Liver (tissue), 3 donors: ENCODE measurements at regions not wholly inside any gene's neighbourhood (a gene's known extent, or its start where the extent isn't known, plus 50 kb on each side); places are given as distances from the start of the nearest gene placed in this dataset.

ENCODE experiments used
- ATF3 ChIP-seq: IDR thresholded peaks from 2 replicates; pipeline ENCODE4 v1.6.1; 2016; ENCODE audit warnings: antibody characterized with exemption
- CTCF ChIP-seq: fragments of 150-350 bp; IDR thresholded peaks from 2 replicates; pipeline ENCODE4 v1.5.1; 2017; ENCODE audit warnings: improper control_type of control experiment, low read depth, low read length; ENCODE audit not compliant: missing input control
- EGR1 ChIP-seq, 2 donors: IDR thresholded peaks; 2 replicates each; pipeline ENCODE4 v1.6.1; 2016 to 2018; ENCODE audit warnings: antibody characterized with exemption in 2 of 2, low read depth in 2 of 2
- FOXA1 ChIP-seq: IDR thresholded peaks from 2 replicates; pipeline ENCODE4 v1.6.1; 2016; ENCODE audit warnings: antibody characterized with exemption
- GABPA ChIP-seq, 2 donors: IDR thresholded peaks in 1 of 2; conservative IDR thresholded peaks in 1 of 2; 2 replicates each; pipeline ENCODE4 v1.6.1; 2016; ENCODE audit warnings: antibody characterized with exemption in 2 of 2, mild to moderate bottlenecking in 1 of 2, moderate library complexity in 1 of 2
- JUND ChIP-seq, 2 donors: IDR thresholded peaks; 2 replicates each; pipeline ENCODE4 v1.6.1; 2016; ENCODE audit warnings: antibody characterized with exemption in 2 of 2
- MAX ChIP-seq: IDR thresholded peaks from 2 replicates; pipeline ENCODE4 v1.6.1; 2016; ENCODE audit warnings: antibody characterized with exemption
- NR2F2 ChIP-seq: IDR thresholded peaks from 2 replicates; pipeline ENCODE4 v1.6.1; 2016; ENCODE audit warnings: antibody characterized with exemption
- RAD21 ChIP-seq, 2 donors: IDR thresholded peaks; 2 replicates each; pipeline ENCODE4 v1.6.1; 2016; ENCODE audit warnings: antibody characterized with exemption in 2 of 2, mild to moderate bottlenecking in 2 of 2
- SP1 ChIP-seq: IDR thresholded peaks from 2 replicates; pipeline ENCODE4 v1.6.1; 2018; ENCODE audit warnings: antibody characterized with exemption, mild to moderate bottlenecking
- TAF1 ChIP-seq: conservative IDR thresholded peaks from 2 replicates; pipeline ENCODE4 v1.6.1; 2016; ENCODE audit warnings: antibody characterized with exemption, mild to moderate bottlenecking
- YY1 ChIP-seq: IDR thresholded peaks from 2 replicates; pipeline ENCODE4 v1.6.1; 2016; ENCODE audit warnings: antibody characterized with exemption, mild to moderate bottlenecking
- ZBTB33 ChIP-seq: IDR thresholded peaks from 2 replicates; pipeline ENCODE4 v1.6.1; 2016; ENCODE audit warnings: antibody characterized with exemption
- donor health status: healthy.
- donor health status: healthy.

GRCh38 chr11:22479971-22480720 is 142.0 kb downstream of the SLC17A6 start:
- TF ChIP-seq CTCF (no peak), RAD21 (IDR thresholded peaks at IDR 0.05) (no peak), MAX (no peak), TAF1 (no peak), EGR1 (IDR thresholded peaks at IDR 0.05; ENCODE audit: low read depth in 2 of 2) (no peak), ATF3 (no peak), FOXA1 (no peak), NR2F2 (no peak), SP1 (no peak), ZBTB33 (no peak), YY1 (no peak), JUND (IDR thresholded peaks at IDR 0.05) (no peak), GABPA (IDR thresholded peaks at IDR 0.05 in 1 of 2, conservative IDR thresholded peaks at IDR 0.05 in 1 of 2) (no peak)
